ENCODE measurements at regions not wholly inside any gene's neighbourhood (a gene's known extent, or its start where the extent isn't known, plus 50 kb on each side); places are given as distances from the start of the nearest gene placed in this dataset.

DNA sequence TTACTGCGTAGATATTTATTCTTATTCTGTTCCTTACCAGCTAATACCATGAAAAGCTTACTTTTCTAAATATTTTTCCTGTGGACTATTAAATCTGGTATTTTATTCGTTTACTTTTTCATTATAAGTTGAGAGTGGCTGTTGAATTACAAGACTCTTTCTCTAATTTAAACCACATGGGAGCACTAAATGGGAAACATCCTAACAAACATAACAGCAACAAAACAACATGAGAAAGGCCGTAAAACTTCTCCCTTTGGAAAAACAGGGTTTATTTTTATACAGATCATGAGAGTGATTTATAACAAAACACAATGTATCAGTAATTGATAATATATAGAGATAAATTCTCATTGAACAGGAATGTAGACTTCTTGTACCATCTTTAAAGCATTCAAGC lies 1592.1 kb downstream of the EFNB2 start:
- no peak for ATAC-seq (ENCODE audit: low read depth)
- dilution Hi-C loops (cut with HindIII; ENCODE audit: low sequenced_read_pairs, unreplicated experiment), result no loop called here

More for the DNA sequence above, 1592.1 kb downstream of the EFNB2 start:
- H3K27ac ChIP-seq (ENCODE audit: insufficient read depth, low read length), result no peak overlapping the region
- H3K18ac ChIP-seq (ENCODE audit: low read depth, low read length), result no peak overlapping the region
- WGBS, 2 experiments (ENCODE audit: extremely low coverage in 2 of 2, insufficient read length in 1 of 2), result no CpG with 5 or more reads among the region's 3 CpGs
- H2BK20ac ChIP-seq (ENCODE audit: low read depth, low read length), result no peak overlapping the region
- H3K36me3 ChIP-seq (ENCODE audit: control insufficient read depth, insufficient read depth, low read length), result no peaks in the 10 kb centered on the region
- H3K4me3 ChIP-seq (ENCODE audit: insufficient read depth, low read depth, low read length), result no peak overlapping the region
- H3K14ac ChIP-seq (replicated peaks; ENCODE audit: low read depth, low read length), result no peak overlapping the region
- H3K9ac ChIP-seq (ENCODE audit: low read depth, low read length), result no peak overlapping the region
- no peak overlapping the region for H2AK9ac ChIP-seq (replicated peaks; ENCODE audit: low read depth, low read length, poor library complexity)
- DNase-seq, result no peak
- H2BK15ac ChIP-seq (ENCODE audit: low read depth, low read length), result no peak overlapping the region
- H3K56ac ChIP-seq (ENCODE audit: extremely low read depth, insufficient read depth, low read length), result no peak overlapping the region
- in situ Hi-C loops (cut with MboI; ENCODE audit: low sequenced_read_pairs), result no loop called here
- H3K4me1 ChIP-seq (ENCODE audit: control insufficient read depth, insufficient read depth, low read length), result no peaks in the 10 kb centered on the region
- CTCF ChIA-PET, result no interaction called here
- no peaks in the 10 kb centered on the region for H3K27me3 ChIP-seq (ENCODE audit: control insufficient read depth, insufficient read depth, low read length)
- H3K4me2 ChIP-seq (ENCODE audit: low read depth, low read length), result no peak overlapping the region
- H3K9me3 ChIP-seq (ENCODE audit: control insufficient read depth, insufficient read depth, low read length), result peaks cover 3% of the 10 kb centered on the region; the same call in 1 of the 2 replicates
- POLR2A ChIA-PET (ENCODE audit: unreplicated experiment), result no interaction called here
- H2BK120ac ChIP-seq (ENCODE audit: low read depth, low read length), result no peak overlapping the region
- no peaks in the 10 kb centered on the region for H3K79me1 ChIP-seq (ENCODE audit: low read depth in 1 of 2, low read length in 2 of 2)
- no peaks in the 10 kb centered on the region for H4K20me1 ChIP-seq (ENCODE audit: insufficient read depth, low read length)
- no peak overlapping the region for H4K91ac ChIP-seq (ENCODE audit: insufficient read depth, low read depth, low read length)
- H4K5ac ChIP-seq (ENCODE audit: low read depth, low read length), result no peak overlapping the region
- TF ChIP-seq, protein P1, sequence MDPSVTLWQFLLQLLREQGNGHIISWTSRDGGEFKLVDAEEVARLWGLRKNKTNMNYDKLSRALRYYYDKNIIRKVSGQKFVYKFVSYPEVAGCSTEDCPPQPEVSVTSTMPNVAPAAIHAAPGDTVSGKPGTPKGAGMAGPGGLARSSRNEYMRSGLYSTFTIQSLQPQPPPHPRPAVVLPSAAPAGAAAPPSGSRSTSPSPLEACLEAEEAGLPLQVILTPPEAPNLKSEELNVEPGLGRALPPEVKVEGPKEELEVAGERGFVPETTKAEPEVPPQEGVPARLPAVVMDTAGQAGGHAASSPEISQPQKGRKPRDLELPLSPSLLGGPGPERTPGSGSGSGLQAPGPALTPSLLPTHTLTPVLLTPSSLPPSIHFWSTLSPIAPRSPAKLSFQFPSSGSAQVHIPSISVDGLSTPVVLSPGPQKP (IDR thresholded peaks at IDR 0.05; ENCODE audit: borderline replicate concordance, low read depth, low read length), result no peak
- TF ChIP-seq CEBPB (IDR thresholded peaks at IDR 0.05; ENCODE audit: low read depth, low read length) (no peak), FOS (IDR thresholded peaks at IDR 0.05; ENCODE audit: low read depth, low read length) (no peak), BHLHE40 (IDR thresholded peaks at IDR 0.05; ENCODE audit: low read depth, low read length) (no peak), POLR2A (IDR thresholded peaks at IDR 0.05; ENCODE audit: low read depth, low read length) (no peak)
- H2AK5ac ChIP-seq (ENCODE audit: low read depth, low read length), result no peak overlapping the region
- no peak overlapping the region for H4K8ac ChIP-seq (ENCODE audit: low read depth in 2 of 2, low read length in 2 of 2)
- intact Hi-C loops (cut with micrococcal nuclease), result no loop called here
- H3K4ac ChIP-seq (ENCODE audit: low read depth, low read length), result no peak overlapping the region
- H3K23ac ChIP-seq (ENCODE audit: low read depth, low read length), result no peak overlapping the region
- no TSS peak for BruUV-seq (replicated peaks)
- no peak overlapping the region for H2AFZ ChIP-seq (replicated peaks; ENCODE audit: low read length, poor library complexity)
- no peaks in the 10 kb centered on the region for H3K9me1 ChIP-seq (ENCODE audit: insufficient read depth, low read length)
- H2BK5ac ChIP-seq (ENCODE audit: low read depth, low read length, poor library complexity, severe bottlenecking), result no peak overlapping the region

Data from IMR-90 (cell line).